ENCODE measurements at regions not wholly inside any gene's neighbourhood (a gene's known extent, or its start where the extent isn't known, plus 50 kb on each side); places are given as distances from the start of the nearest gene placed in this dataset.

GRCh38 chr4:58127680-58128079 lies 1017.5 kb upstream of the IGFBP7 start:
- POLR2A ChIA-PET = no interaction called here
- no peak overlapping the region for H3K9ac ChIP-seq (replicated peaks; ENCODE audit: extremely low read depth, insufficient read depth, low read length)
- no peaks in the 10 kb centered on the region for H3K9me1 ChIP-seq (replicated peaks; ENCODE audit: control insufficient read depth, extremely low read depth, insufficient read depth, low read length)
- DNase-seq (ENCODE audit: low read depth, low spot score) (no peak), FAIRE-seq (no peak)
- no peaks in the 10 kb centered on the region for H3K79me2 ChIP-seq (ENCODE audit: control insufficient read depth, insufficient read depth, low read length)
- H4K20me1 ChIP-seq (replicated peaks; ENCODE audit: control insufficient read depth, extremely low read depth, insufficient read depth, low read length) = no peaks in the 10 kb centered on the region
- no peaks in the 10 kb centered on the region for H3K4me1 ChIP-seq (ENCODE audit: control insufficient read depth, extremely low read depth, insufficient read depth, low read length)
- H3K27ac ChIP-seq (ENCODE audit: insufficient read depth, low read depth, low read length) = no peak overlapping the region
- CTCF ChIA-PET = no interaction called here
- no peak overlapping the region for H2AFZ ChIP-seq (ENCODE audit: low read depth, low read length)
- TF ChIP-seq MAX (IDR thresholded peaks at IDR 0.05; ENCODE audit: insufficient read depth, insufficient read length) = no peak
- TF ChIP-seq POLR2A (IDR thresholded peaks at IDR 0.05; ENCODE audit: low read depth, low read length) = no peak
- TF ChIP-seq JUN (IDR thresholded peaks at IDR 0.05; ENCODE audit: borderline replicate concordance, insufficient read depth, insufficient read length, low read depth) = no peak
- no peak for TF ChIP-seq CTCF (IDR thresholded peaks at IDR 0.05; ENCODE audit: extremely low read depth in 1 of 2, insufficient read depth in 1 of 2, low read depth in 1 of 2, low read length in 2 of 2)
- TF ChIP-seq GATA2 (IDR thresholded peaks at IDR 0.05; ENCODE audit: insufficient read depth, insufficient read length, low read depth, low read length) = no peak
- TF ChIP-seq POLR2AphosphoS5 (IDR thresholded peaks at IDR 0.05; ENCODE audit: insufficient read depth, low read depth, low read length) = no peak
- no peak for TF ChIP-seq MYC (IDR thresholded peaks at IDR 0.05; ENCODE audit: low read depth, low read length)
- TF ChIP-seq FOS (IDR thresholded peaks at IDR 0.05; ENCODE audit: borderline replicate concordance, insufficient read depth, low read length) = no peak
- TF ChIP-seq EZH2 (IDR thresholded peaks at IDR 0.05; ENCODE audit: borderline replicate concordance, low read depth, low read length, severe bottlenecking) = no peak
- H3K9me3 ChIP-seq (replicated peaks; ENCODE audit: control insufficient read depth, insufficient read depth, low read length) = peaks cover 4% of the 10 kb centered on the region
- dilution Hi-C loops (cut with MboI; ENCODE audit: extremely low pct_ligation_motif_present, low sequenced_read_pairs) = no loop called here
- no peaks in the 10 kb centered on the region for H3K27me3 ChIP-seq (ENCODE audit: control insufficient read depth in 2 of 2, insufficient read depth in 2 of 2, low read length in 2 of 2)
- no peaks in the 10 kb centered on the region for H3K36me3 ChIP-seq (ENCODE audit: control insufficient read depth in 2 of 2, extremely low read depth in 1 of 2, insufficient read depth in 2 of 2, low read length in 2 of 2)
- intact Hi-C loops (cut with micrococcal nuclease) = no loop called here
- no TSS peak for BruUV-seq (replicated peaks)
- H3K4me3 ChIP-seq (replicated peaks in 1 of 3; ENCODE audit: insufficient read depth in 1 of 3, low read depth in 1 of 3, low read length in 3 of 3) = no peak overlapping the region
- H3K4me2 ChIP-seq (ENCODE audit: insufficient read depth, low read length) = no peak overlapping the region

Data from endothelial cell of umbilical vein (primary cell).